Liver (tissue), 3 donors: ENCODE measurements at regions not wholly inside any gene's neighbourhood (a gene's known extent, or its start where the extent isn't known, plus 50 kb on each side); places are given as distances from the start of the nearest gene placed in this dataset.

Experiments
- EGR1 ChIP-seq, 2 donors: IDR thresholded peaks; 2 replicates each; pipeline ENCODE4 v1.6.1; 2016 to 2018; ENCODE audit warnings: antibody characterized with exemption in 2 of 2, low read depth in 2 of 2
- REST ChIP-seq: IDR thresholded peaks from 2 replicates; pipeline ENCODE4 v1.6.1; 2016; ENCODE audit warnings: antibody characterized with exemption, mild to moderate bottlenecking
- TF ChIP-seq, protein P1 (sequence below): fragments of 150-350 bp; IDR thresholded peaks from 2 replicates; pipeline ENCODE4 v1.5.1; 2017; ENCODE audit warnings: improper control_type of control experiment, low read depth, low read length; ENCODE audit not compliant: missing input control
- TF ChIP-seq, protein P2 (sequence below): IDR thresholded peaks from 2 replicates; pipeline ENCODE4 v1.6.1; 2016; ENCODE audit warnings: antibody characterized with exemption
- donor health status: healthy.
- donor health status: healthy.

- TF ChIP-seq, protein P1, sequence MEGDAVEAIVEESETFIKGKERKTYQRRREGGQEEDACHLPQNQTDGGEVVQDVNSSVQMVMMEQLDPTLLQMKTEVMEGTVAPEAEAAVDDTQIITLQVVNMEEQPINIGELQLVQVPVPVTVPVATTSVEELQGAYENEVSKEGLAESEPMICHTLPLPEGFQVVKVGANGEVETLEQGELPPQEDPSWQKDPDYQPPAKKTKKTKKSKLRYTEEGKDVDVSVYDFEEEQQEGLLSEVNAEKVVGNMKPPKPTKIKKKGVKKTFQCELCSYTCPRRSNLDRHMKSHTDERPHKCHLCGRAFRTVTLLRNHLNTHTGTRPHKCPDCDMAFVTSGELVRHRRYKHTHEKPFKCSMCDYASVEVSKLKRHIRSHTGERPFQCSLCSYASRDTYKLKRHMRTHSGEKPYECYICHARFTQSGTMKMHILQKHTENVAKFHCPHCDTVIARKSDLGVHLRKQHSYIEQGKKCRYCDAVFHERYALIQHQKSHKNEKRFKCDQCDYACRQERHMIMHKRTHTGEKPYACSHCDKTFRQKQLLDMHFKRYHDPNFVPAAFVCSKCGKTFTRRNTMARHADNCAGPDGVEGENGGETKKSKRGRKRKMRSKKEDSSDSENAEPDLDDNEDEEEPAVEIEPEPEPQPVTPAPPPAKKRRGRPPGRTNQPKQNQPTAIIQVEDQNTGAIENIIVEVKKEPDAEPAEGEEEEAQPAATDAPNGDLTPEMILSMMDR, result no peak
- TF ChIP-seq REST (no peak), EGR1 (IDR thresholded peaks at IDR 0.05; ENCODE audit: low read depth in 2 of 2) (no peak)
- TF ChIP-seq, protein P2, sequence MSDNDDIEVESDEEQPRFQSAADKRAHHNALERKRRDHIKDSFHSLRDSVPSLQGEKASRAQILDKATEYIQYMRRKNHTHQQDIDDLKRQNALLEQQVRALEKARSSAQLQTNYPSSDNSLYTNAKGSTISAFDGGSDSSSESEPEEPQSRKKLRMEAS, result no peak
Measured at GRCh38 chr18:45336448-45336847, 278.8 kb upstream of the SLC14A2 start.
